HG03442 (cell line): ENCODE measurements at regions not wholly inside any gene's neighbourhood (a gene's known extent, or its start where the extent isn't known, plus 50 kb on each side); places are given as distances from the start of the nearest gene placed in this dataset.
"Not testable (repeated sequence)": the region's sequence is repeated elsewhere in the genome, so short reads cannot be mapped to it uniquely, and the experiment has no call there.

Experiments
- ATAC-seq: cut with Tn5 transposase; IDR thresholded peaks from one replicate; pipeline ENCODE4 v1.9.1; 2021; ENCODE audit warnings: mild to moderate bottlenecking, moderate library complexity; ENCODE audit not compliant: unreplicated experiment

DNA sequence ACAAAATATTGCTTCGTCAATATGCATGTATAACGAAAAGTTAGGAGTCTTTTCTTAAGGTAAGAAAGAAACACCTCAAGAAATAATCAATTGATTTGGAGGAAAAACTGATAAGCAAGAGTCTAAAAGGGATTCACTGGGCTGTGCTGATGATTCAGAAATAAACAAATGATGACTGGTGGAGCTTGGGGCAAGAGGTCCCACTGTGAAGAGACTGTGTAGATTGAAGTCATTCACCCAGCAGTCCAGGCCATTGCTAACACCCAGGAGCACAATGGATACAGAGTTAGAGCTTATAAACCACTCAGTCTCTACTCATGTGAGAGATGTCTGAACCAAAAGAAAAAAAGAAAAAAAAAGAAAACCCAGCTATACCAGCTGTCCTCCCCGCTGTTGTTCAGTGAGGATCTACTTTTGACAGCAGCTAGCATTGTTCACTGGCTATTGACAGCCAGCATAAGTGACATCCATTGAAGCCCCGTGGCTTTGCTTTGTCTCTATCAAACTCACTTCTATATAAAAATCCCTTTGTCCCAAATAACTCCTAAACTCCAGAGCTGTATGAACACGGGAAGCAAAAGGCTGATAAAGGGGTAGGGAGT is 255.5 kb downstream of the KCTD12 start:
- no peak for ATAC-seq

DNA sequence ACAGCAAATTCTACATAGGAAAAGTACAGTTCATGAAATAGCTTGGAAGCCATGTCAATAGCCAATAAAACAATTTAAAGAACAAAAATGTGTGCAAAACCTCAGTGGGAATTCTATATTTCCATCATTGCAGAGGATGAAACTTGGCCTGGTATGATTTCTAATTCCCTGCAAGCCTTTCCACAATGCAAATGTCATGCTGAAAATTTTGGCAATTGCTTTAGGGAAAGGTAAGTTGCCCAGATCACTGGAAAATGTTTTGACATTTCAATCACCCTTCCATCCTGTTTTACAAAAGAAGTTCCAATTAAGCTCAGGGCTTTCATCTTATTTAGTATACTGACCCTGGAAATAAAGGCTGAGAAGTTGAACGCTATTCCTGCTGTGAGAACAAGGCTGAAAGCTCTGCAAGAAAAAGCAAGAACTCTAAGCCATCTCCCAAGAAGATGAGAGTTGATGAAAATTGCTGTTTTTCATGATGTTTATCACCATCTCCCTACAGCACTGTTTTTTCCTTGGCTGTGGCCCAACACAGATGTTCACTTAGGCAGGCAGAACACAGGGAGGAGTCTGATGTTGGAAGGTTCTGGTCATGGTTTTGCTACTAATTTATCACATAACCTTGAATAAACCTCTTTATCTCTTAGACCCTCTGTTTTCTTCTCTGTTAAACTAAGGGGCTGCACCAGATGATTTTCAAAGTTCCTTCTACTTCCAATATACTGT is 263.7 kb downstream of the KCTD12 start:
- no peak for ATAC-seq

DNA sequence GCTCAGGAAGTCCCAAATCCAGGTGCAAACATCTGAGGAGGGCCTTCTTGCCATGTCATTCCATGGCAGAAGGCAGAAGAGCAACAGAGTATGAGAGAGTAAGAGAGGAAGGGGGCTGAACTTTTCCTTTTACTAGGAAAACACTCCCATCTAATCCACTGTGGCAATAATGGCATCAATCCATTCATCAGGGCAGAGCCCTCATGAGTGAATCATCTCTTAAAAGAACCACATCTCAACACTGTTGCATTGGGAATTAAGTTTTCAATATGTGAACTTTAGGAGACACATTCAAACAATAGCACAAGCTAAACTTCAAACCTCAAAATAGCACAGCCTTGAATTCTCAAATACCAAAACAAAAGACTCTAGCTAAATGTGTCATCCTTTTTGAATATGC is 264.5 kb downstream of the KCTD12 start:
- ATAC-seq, result no peak

DNA sequence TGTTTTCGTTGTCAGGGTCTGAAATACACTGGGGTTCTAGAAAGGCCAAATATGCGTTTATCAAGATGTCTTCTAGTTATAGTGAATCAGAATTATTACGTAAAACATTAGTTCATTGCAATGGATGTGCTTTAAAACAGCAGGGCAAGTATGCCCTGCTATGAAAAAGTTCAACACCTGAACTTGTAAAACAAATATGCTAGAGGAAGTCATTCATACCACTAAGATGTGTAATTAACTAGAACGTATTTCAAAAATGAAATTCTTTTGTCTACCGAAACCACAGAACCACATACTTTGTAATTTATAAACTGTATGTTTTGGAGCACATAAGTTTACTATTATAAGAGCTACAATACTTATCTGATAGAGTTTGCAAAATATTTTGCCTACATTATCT is 266.2 kb downstream of the KCTD12 start:
- ATAC-seq, result no peak

DNA sequence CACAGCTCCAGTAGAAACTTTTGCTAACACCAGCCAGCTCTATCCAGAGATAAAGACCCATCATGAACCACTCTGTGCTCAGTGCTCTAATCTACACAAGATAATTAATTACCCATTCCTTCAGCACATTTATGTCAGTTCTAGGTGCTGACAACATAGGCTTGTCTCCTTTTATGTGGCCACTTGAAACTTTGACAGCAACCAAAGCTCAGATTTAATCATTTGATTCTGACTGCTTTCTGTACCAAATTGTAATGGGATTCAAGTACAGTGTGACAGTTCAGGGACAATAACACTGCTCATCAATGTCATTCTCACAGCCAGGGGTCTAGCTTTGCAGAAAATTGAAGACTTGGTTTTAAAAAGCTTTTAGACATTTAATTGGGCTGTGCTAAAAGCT is 266.6 kb downstream of the KCTD12 start:
- ATAC-seq, result no peak

DNA sequence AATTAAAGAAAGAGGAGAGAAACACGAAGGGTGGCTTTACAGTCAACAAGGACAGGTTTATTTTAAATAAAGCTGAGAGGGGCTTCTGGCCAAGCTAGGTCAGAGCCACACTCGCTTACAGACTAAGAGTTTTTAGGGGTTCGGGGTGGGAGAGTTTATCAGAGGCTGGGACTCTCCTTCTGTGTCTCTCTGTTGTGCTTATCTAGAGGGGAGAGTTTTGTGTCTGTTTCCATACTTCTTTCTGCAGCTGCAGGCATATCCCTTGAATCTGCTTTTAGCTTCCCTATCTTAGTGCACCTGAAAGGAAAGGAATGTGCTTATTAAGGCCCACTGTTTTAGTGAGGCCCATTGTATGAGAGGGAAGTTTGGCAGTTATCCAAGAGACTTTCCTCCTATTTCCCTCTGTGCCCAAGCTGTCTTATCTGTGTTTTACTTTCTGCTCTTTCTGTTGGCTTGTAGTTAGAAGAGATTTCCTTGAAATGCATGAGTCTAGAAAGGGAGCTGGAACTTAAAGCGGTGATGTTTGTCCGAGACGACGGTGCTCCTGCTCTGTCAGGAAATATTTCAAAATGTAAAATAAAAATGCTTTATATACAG is 275.3 kb downstream of the KCTD12 start:
- no peak for ATAC-seq

DNA sequence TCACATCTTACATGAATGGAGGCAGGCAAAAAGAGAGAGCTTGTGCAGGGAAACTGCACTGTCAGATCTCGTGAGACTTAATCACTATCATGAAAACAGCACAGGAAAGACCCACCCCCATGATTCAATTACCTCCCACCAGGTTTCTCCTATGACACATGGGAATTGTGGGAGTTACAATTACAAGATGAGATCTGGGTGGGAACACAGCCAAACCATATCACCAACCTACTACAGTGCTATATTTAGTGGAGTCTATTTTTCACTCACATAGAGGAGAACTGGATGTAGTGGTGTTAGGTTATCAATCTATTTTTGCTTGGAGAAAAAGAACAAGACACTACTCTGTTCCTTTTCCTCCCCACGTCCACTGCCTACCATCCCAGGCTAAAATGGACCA is 276.6 kb downstream of the KCTD12 start:
- no peak for ATAC-seq

DNA sequence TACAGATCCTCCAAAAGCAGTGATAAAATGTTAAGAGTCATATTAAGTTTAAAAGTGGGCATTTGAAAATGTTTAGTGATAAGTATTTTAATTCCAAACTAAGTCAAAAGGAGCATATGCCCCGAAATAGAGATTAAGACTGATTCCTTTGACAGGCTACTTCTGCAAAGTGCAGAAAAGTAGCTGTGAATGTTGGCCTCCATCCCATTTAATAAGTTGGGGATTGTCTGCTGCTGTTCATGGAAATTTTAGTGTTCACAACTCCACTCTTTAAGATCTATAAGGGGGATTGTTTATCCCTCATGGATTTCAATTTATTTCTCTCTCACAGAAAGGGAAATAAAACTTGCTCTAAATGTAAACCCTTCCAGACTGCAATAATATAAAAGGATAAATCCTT is 278.3 kb downstream of the KCTD12 start:
- no peak for ATAC-seq

DNA sequence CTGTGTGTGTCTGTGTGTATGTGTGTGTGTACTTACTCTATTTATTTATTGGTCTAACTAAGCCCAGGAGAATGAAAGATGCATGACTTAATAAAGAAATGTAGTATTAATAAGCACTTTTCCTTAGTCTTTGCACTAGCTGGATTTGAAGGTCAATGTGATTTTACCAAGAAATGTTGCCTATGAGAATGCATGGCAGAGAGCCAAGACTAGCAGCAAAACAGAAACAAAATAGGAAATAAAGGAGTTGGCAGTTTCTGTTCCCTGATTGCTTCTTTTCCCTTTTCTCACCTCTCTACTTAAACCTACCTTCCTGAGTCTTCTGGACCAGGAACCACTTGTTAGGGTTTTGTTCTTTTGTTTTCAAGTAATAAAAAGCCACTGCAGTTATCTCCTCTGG is 286.1 kb downstream of the KCTD12 start:
- ATAC-seq, result no peak

DNA sequence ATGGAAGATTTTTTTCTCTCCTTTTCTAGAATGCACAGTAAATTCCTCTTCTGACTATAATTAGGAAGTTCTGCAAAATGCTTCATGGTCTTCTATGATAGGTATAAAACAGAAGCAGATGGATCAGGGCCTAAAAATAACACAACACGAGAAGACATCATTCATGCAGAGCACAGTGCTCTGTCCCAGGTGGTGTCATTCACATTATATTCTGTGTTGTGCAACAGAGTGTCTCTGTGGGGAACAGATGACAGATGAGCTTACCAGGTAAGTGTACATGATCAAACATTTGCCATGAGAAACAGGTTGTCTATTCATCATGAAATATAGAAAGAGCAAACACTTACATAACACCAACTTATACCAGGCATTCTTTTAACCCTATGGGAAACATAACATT is 288.3 kb downstream of the KCTD12 start:
- ATAC-seq, result no peak

DNA sequence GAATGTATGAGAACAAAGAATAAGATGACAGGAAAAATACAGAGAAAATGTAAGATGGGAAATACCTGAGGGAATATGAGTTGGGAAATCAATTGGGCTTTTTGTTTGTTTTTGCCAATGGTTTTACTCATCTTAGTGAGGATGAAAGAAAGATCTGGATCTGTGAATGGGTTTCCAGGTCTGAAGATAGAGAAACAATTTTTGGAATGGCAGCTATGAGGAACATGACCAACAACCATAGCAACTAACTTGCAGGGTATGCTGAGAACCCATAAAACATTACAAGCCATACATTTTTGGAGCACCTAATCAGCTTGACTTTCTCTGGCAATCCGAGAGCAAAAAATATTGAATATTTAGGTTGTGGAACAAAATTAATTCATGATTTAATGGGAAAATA is 290.0 kb downstream of the KCTD12 start:
- ATAC-seq, result no peak

DNA sequence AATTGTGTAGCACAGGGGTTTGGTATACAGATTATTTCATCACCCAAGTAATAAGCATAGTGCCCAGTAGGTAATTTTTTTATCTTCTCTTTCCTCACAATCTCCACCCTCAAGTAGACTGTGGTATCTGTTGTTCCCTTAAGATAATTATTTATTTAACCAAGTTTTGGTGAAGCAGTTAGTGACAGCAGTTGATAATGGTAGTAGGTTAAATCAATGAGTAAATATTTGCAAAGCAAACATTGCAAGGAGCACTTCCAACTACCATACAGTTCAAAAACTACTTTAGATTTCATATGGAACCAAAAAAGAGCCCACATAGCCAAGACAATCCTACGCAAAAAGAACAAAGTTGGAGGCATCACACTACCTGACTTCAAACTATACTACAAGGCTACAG is 291.8 kb downstream of the KCTD12 start:
- ATAC-seq, result no peak

DNA sequence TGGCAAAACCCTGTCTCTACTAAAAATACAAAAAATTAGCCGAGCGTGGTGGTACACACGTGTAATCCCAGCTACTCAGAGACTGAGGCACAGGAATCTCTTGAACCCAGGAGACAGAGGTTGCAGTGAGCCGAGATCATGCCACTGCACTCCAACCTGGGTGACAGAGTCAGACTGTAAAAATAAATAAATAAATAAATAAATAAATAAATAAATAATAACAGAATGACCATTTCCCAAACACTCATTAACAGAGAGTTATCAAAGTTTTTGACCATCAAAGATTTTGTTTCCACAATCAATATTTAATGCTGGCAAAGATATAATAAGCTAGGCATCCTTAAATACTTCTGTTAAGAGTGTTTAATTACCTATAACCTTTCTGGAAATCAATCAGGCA is 299.4 kb downstream of the KCTD12 start:
- ATAC-seq, result no peak

DNA sequence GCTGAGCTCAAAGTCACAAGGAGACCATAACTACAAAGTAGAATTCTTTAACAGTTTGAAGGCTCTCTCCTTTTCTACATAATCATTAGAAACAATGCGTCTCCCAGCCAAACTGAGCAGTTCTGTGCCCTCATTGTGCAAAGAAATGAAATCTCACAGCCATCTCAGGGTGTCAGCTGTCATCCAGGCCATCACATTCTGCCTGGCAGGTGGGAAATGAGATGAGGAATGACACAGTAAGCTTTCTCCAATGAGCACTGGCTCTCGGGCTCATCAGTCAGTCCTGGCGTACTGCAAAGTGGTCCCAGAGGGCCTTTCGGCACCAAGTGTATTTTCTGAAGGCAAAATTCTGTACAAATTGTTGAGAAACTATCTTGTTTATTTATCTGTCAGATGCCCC is 306.5 kb downstream of the KCTD12 start:
- no peak for ATAC-seq

DNA sequence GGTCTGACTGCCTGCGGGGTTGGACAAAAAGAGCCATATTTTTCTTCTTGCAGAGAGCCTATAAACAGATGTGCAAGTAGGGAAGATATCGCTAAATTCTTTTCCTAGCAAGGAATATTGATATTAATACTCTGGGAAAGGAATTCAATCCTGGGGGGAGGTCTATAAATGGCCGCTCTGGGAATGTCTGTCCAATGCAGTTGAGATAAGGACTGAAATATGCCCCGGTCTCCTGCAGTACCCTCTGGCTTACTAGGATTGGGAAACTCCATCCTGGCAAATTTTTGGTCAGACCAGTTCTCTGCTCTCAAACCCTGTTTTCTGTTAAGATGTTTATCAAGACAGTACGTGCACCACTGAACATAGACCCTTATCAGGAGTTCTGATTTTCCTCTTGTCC is 310.6 kb downstream of the KCTD12 start:
- ATAC-seq, result not testable (repeated sequence)

DNA sequence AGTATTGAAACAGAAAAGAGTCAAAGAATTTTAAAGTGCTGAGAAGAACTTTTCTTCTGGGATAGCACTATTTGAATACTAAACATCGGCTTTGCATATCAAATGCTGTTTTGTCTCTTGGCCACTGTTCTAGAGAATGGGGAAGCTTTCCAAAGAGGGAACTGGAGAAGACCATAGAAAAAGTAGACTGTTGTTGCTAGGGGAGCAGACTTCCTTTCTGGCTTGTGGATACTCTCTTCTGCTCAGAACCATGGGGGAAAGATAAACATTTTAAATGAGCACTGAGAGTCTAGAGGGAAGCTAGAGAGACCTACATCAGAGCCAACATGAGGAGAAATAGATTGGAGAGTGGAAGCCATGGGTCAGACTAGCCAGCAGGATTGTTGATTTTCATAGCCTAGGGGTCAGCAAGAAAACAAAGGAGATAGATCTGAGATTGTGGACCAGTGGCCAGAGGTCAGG is 315.7 kb downstream of the KCTD12 start:
- no peak for ATAC-seq

DNA sequence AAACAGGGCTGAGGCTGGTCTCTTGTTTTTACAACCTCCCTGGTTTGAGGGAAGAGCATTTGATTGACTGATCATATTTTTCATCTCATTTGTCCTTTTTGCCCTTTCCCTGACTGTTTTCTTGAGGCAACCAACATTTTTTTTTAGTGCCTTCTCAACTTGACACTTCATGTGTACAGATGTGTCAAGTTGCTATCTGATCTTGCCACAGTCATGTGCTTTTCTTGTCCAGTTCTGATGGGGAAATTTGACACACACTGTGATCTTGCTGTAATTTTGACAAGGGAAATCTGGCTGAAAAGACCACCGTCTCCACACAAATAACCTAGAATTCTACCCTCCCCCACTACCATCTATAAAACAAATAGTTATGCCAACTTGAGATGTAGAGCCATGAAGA is 329.6 kb downstream of the KCTD12 start:
- ATAC-seq, result no peak

DNA sequence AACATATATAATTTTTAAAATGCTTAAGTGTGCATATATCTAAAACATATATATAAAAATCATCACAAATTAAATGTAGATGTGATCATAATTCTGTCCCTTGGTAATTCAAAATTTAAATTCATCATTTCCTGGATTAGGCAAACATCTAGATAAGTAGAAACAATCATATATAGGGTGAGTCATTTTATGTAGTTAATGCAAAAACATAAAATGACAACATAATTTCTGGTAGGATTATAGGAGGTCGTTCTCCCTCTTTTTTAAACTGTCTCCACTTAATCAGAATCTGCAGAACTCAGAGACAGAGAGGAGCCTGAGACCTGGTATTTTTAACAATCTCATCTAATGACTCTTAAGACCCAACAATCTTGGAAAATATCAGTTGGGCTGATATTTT is 333.4 kb downstream of the KCTD12 start:
- ATAC-seq, result no peak

DNA sequence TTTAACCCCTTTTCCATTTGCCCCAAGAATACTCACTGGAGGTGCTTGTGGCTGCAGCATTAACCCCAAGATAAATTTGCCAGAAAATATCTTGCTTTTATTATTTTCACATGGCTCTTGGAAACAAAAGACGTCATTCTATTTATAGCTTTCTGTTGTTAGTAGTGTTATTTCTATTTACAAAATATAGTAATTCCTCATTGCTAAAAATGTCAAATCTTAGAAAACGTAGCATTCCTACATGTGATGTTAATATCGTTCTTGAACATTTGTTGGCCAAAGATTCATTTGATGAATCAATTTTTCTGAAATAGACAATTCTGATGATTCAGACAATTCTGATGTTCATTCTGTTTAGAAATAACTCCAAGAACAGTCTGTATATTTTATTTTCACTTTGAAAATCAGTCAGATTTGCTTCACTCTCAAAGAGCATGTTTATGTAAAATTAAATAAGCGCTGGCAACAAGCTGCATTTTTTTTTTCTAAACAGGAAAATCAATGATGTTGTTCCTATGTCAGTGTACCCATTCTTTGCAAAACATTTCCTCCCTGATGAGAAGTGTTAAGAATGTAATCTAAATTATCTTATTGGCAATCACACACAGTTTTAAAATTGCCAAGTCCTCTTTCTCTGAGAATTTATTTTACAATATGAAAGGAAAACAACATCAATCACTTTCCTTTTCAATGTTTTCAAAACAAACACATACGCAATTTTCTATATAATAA is 334.0 kb downstream of the KCTD12 start:
- no peak for ATAC-seq

DNA sequence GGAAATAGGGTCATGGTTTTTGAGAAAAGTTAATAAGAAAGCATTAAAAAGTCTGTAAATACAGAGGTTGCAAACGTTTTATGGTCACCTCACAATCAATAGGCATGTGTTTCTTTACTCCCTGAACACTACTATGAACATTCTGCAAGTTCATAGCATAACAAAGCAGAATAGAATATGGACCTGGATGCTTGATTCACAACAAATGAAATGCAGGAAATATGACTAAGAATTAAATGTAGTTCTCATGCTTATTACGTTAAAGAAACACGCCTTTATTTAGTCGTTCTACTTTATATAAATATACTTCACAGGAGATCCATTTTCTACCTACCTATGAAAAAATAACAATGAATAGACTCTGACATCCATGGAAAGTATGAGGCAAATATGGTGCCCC is 344.0 kb downstream of the KCTD12 start:
- ATAC-seq, result no peak

DNA sequence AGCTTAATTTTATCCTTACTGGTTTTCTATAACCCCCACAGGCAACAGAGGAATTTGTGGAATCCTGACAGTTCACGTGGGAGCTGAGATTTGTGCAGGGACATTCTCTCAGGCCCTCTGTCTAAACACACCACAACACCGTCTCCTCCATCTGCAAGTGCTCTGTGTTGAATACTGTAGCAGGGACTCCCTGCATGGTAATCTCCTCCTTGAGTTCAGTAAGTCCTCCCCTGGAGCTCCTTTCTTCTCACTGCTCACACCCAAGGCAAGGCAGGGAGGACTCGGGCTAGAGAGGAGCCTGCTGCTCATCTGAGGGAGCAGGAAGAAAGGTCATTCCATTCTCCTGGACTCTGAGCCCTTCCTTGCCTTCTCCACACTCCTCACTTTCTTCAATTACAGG is 348.2 kb downstream of the KCTD12 start:
- ATAC-seq, result no peak

DNA sequence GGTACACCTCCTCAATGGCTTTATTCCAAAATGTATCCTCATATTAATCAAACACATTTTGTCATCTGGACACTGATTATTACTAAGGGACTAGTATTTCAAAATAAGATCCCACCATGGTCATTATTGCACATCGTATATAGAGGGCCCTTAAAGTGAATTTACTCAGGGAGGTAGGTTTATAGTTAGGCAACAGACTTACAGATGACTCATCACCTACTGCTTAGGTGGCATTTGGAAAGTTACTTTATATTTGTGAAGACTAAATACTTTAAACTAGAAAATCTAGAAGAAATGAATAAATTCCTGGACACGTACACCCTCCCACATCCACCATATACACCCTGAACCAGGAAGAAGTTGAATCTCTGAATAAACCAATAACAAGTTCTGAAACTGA is 353.0 kb downstream of the KCTD12 start:
- no peak for ATAC-seq
